ENCODE measurements at regions not wholly inside any gene's neighbourhood (a gene's known extent, or its start where the extent isn't known, plus 50 kb on each side); places are given as distances from the start of the nearest gene placed in this dataset.

DNA sequence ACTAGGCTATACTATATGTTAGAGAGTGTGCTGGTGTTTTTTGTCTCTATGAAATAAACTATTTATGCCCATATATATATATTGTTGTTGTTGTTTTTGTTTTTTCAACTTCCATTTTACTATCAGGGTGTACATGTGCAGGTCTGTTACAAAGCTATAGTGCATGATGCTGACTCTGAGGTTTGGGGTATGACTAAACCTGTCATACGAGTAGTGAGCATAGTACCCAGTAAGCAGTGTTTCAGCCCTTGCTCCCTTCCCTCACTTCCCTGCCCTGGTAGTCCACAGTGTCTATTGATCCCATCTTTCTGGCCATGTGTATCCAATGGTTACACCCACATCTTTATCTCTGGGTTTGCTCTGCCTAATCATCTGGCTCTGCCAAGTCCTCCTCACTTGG lies 101.8 kb downstream of the FAS start:
- no peak for ATAC-seq
- TF ChIP-seq ZNF565 (CRISPR knock-in tag; conservative IDR thresholded peaks at IDR 0.05; ENCODE audit: low read depth) (no peak), ISL1 (CRISPR knock-in tag; IDR thresholded peaks at IDR 0.05) (no peak), ZNF70 (CRISPR knock-in tag; IDR thresholded peaks at IDR 0.05) (no peak), GLIS3 (CRISPR knock-in tag; IDR thresholded peaks at IDR 0.05) (no peak), PPARA (CRISPR knock-in tag; IDR thresholded peaks at IDR 0.05; ENCODE audit: borderline replicate concordance) (no peak), TCF4 (CRISPR knock-in tag; IDR thresholded peaks at IDR 0.05; ENCODE audit: borderline replicate concordance) (no peak), CSDC2 (CRISPR knock-in tag; IDR thresholded peaks at IDR 0.05) (no peak), RARB (CRISPR knock-in tag; IDR thresholded peaks at IDR 0.05) (no peak), ZNF8 (CRISPR knock-in tag; IDR thresholded peaks at IDR 0.05) (no peak), ZFP30 (CRISPR knock-in tag; IDR thresholded peaks at IDR 0.05) (no peak), ESRRG (CRISPR knock-in tag; IDR thresholded peaks at IDR 0.05) (no peak)
- TF ChIP-seq, protein P1, sequence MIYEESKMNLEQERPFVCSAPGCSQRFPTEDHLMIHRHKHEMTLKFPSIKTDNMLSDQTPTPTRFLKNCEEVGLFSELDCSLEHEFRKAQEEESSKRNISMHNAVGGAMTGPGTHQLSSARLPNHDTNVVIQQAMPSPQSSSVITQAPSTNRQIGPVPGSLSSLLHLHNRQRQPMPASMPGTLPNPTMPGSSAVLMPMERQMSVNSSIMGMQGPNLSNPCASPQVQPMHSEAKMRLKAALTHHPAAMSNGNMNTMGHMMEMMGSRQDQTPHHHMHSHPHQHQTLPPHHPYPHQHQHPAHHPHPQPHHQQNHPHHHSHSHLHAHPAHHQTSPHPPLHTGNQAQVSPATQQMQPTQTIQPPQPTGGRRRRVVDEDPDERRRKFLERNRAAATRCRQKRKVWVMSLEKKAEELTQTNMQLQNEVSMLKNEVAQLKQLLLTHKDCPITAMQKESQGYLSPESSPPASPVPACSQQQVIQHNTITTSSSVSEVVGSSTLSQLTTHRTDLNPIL (CRISPR knock-in tag; IDR thresholded peaks at IDR 0.05; ENCODE audit: low read depth): no peak
- TF ChIP-seq, protein P2, sequence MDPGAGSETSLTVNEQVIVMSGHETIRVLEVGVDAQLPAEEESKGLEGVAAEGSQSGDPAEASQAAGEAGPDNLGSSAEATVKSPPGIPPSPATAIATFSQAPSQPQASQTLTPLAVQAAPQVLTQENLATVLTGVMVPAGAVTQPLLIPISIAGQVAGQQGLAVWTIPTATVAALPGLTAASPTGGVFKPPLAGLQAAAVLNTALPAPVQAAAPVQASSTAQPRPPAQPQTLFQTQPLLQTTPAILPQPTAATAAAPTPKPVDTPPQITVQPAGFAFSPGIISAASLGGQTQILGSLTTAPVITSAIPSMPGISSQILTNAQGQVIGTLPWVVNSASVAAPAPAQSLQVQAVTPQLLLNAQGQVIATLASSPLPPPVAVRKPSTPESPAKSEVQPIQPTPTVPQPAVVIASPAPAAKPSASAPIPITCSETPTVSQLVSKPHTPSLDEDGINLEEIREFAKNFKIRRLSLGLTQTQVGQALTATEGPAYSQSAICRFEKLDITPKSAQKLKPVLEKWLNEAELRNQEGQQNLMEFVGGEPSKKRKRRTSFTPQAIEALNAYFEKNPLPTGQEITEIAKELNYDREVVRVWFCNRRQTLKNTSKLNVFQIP (CRISPR knock-in tag; IDR thresholded peaks at IDR 0.05; ENCODE audit: borderline replicate concordance, low read depth): no peak

DNA sequence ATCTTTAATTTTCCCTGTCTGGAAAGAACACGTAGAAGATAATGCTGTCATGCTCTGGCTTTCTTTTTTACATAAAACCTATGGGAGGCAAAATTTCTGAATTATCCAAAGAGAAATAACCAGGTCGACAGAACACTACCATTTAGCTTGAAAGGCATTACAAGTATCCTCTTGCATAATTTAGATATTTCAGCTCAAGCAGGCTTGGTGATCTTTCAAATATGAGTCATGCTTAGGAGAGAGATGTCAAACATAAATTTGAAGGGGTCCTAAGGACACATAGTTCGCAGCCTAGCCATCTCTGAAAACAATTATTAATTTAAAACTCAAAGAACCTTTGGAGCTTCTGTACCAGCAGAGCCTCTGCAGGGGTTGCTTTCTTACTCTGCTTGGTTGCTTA lies 100.9 kb downstream of the FAS start:
- no peak for TF ChIP-seq OSR1 (CRISPR knock-in tag; IDR thresholded peaks at IDR 0.05)
- no peak for TF ChIP-seq GLIS3 (CRISPR knock-in tag; IDR thresholded peaks at IDR 0.05)
- TF ChIP-seq, protein P3, sequence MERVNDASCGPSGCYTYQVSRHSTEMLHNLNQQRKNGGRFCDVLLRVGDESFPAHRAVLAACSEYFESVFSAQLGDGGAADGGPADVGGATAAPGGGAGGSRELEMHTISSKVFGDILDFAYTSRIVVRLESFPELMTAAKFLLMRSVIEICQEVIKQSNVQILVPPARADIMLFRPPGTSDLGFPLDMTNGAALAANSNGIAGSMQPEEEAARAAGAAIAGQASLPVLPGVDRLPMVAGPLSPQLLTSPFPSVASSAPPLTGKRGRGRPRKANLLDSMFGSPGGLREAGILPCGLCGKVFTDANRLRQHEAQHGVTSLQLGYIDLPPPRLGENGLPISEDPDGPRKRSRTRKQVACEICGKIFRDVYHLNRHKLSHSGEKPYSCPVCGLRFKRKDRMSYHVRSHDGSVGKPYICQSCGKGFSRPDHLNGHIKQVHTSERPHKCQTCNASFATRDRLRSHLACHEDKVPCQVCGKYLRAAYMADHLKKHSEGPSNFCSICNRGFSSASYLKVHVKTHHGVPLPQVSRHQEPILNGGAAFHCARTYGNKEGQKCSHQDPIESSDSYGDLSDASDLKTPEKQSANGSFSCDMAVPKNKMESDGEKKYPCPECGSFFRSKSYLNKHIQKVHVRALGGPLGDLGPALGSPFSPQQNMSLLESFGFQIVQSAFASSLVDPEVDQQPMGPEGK (CRISPR knock-in tag; IDR thresholded peaks at IDR 0.05; ENCODE audit: borderline replicate concordance): no peak
- no peak for TF ChIP-seq RARB (CRISPR knock-in tag; IDR thresholded peaks at IDR 0.05)
- TF ChIP-seq ESRRG (CRISPR knock-in tag; IDR thresholded peaks at IDR 0.05): no peak
- TF ChIP-seq PPARA (CRISPR knock-in tag; IDR thresholded peaks at IDR 0.05; ENCODE audit: borderline replicate concordance): no peak
- TF ChIP-seq, protein P4, sequence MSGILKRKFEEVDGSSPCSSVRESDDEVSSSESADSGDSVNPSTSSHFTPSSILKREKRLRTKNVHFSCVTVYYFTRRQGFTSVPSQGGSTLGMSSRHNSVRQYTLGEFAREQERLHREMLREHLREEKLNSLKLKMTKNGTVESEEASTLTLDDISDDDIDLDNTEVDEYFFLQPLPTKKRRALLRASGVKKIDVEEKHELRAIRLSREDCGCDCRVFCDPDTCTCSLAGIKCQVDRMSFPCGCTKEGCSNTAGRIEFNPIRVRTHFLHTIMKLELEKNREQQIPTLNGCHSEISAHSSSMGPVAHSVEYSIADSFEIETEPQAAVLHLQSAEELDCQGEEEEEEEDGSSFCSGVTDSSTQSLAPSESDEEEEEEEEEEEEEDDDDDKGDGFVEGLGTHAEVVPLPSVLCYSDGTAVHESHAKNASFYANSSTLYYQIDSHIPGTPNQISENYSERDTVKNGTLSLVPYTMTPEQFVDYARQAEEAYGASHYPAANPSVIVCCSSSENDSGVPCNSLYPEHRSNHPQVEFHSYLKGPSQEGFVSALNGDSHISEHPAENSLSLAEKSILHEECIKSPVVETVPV (CRISPR knock-in tag; IDR thresholded peaks at IDR 0.05): no peak
- TF ChIP-seq TCF4 (CRISPR knock-in tag; IDR thresholded peaks at IDR 0.05; ENCODE audit: borderline replicate concordance): no peak
- TF ChIP-seq SNAI2 (CRISPR knock-in tag; IDR thresholded peaks at IDR 0.05): no peak
- no peak for TF ChIP-seq ARNTL (CRISPR knock-in tag; IDR thresholded peaks at IDR 0.05; ENCODE audit: borderline replicate concordance, low read depth)
- TF ChIP-seq, protein P2 (CRISPR knock-in tag; IDR thresholded peaks at IDR 0.05; ENCODE audit: borderline replicate concordance, low read depth): no peak
- no peak for TF ChIP-seq BACH2 (CRISPR knock-in tag; IDR thresholded peaks at IDR 0.05; ENCODE audit: borderline replicate concordance)
- no peak for TF ChIP-seq ZFP30 (CRISPR knock-in tag; IDR thresholded peaks at IDR 0.05)
- no peak for TF ChIP-seq ISL1 (CRISPR knock-in tag; IDR thresholded peaks at IDR 0.05)
- no peak for TF ChIP-seq ZNF70 (CRISPR knock-in tag; IDR thresholded peaks at IDR 0.05)
- ATAC-seq: no peak

DNA sequence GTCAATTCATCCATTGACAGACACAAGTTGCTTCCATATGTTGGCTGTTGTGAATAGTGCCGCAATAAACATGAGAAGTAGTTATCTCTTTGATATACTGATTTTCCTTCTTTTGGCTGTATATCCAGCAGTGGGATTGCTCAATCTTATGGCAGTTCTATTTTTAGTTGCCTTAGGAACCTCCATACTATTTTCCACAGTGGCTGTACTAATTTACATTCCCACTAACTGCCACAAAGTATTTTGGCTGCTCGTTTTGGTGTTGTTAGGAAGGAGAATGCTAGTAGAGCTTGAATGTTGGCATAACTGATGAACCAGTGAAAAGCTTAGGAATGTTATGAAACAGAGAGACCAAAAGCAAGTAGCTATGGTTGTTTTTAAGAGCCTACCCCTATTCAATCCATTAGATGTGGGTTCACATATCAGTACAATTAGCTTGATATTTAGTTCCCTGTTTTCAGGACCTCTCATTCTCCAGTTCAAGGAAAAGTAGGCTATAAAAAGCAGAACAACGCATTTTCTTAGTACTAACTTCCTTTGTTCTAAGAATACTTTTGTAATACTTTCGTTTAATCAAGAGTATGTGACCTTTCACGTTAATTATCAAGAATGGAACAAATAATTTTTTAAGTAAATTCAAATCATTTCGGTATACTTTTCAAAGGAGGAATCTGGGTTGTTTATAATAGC lies 100.3 kb downstream of the FAS start:
- ATAC-seq: no peak
- TF ChIP-seq BACH2 (CRISPR knock-in tag; IDR thresholded peaks at IDR 0.05; ENCODE audit: borderline replicate concordance) (no peak), OSR1 (CRISPR knock-in tag; IDR thresholded peaks at IDR 0.05) (no peak), ZNF8 (CRISPR knock-in tag; IDR thresholded peaks at IDR 0.05) (no peak), ISL1 (CRISPR knock-in tag; IDR thresholded peaks at IDR 0.05) (no peak), RARB (CRISPR knock-in tag; IDR thresholded peaks at IDR 0.05) (no peak)

Data from SK-N-SH treated with all-trans-retinoic acid at 6 μM for 48 hours (cell line).